Cardiac septum (tissue), 1 donor: ENCODE measurements at regions not wholly inside any gene's neighbourhood (a gene's known extent, or its start where the extent isn't known, plus 50 kb on each side); places are given as distances from the start of the nearest gene placed in this dataset.

Experiments used
- DNase-seq: peaks from one replicate; pipeline ENCODE4 v3.0.0-alpha.2; 2020; ENCODE audit warnings: low spot score
- intact Hi-C: fragments of 100-400 bp; cut with DNase I; formaldehyde crosslinking; loops from one replicate; pipeline ENCODE4 v1.14.0; 2022
- donor health status: DM: no; HTN: no; CAD: no.

- intact Hi-C loops: loop anchor here (2.0 to 10.0 kb wide), 2 partner anchors 58 to 132 kb away; no protein-coding TSS in a partner anchor
- no peak for DNase-seq
These were observed 55.0 kb upstream of the ARHGEF3 start for GRCh38 chr3:56856752-56857151.

GRCh38 chr3:56855856-56856512 lies 54.2 kb upstream of the ARHGEF3 start:
- no peak for DNase-seq
- intact Hi-C loops: loop anchor here (2.0 to 10.0 kb wide), 2 partner anchors 59 to 133 kb away; no protein-coding TSS in a partner anchor

GRCh38 chr3:56854856-56855611 lies 53.3 kb upstream of the ARHGEF3 start:
- DNase-seq: no peak
- intact Hi-C loops: loop anchor here (10.0 kb wide), 1 partner anchor 60 kb away; no protein-coding TSS in a partner anchor

GRCh38 chr3:56851966-56852884 lies 50.5 kb upstream of the ARHGEF3 start:
- intact Hi-C loops: loop anchor here (10.0 kb wide), 1 partner anchor 63 kb away; no protein-coding TSS in a partner anchor
- no peak for DNase-seq
